MM.1S (cell line): ENCODE measurements at regions not wholly inside any gene's neighbourhood (a gene's known extent, or its start where the extent isn't known, plus 50 kb on each side); places are given as distances from the start of the nearest gene placed in this dataset.

Experiments
- DNase-seq: peaks from one replicate; pipeline ENCODE4 v3.0.0-alpha.2; 2015
- H2AFZ ChIP-seq: fragments of 300-600 bp; sonication (generic); 2 replicates; pipeline ENCODE4 v1.6.0; 2016; ENCODE audit warnings: antibody characterized with exemption, low read length
- H3F3A ChIP-seq: fragments of 300-600 bp; sonication (generic); 2 replicates; pipeline ENCODE4 v1.6.1; 2016; ENCODE audit warnings: mild to moderate bottlenecking, antibody characterized with exemption, low read length, moderate library complexity, mixed read lengths; ENCODE audit not compliant: insufficient read depth
- H3K27ac ChIP-seq: fragments of 300-600 bp; sonication (generic); 2 replicates; pipeline ENCODE4 v1.5.1; 2016; ENCODE audit warnings: mild to moderate bottlenecking, low read length
- H3K27me3 ChIP-seq: fragments of 300-600 bp; sonication (generic); replicated peaks from 2 replicates; pipeline ENCODE4 v1.6.0; 2016; ENCODE audit warnings: low read length; ENCODE audit not compliant: insufficient read depth
- H3K36me3 ChIP-seq: fragments of 300-600 bp; sonication (generic); replicated peaks from 2 replicates; pipeline ENCODE4 v1.6.1; 2016; ENCODE audit warnings: mild to moderate bottlenecking, low read length, mixed read lengths; ENCODE audit not compliant: insufficient read depth
- H3K4me1 ChIP-seq: fragments of 300-600 bp; sonication (generic); 2 replicates; pipeline ENCODE4 v1.6.1; 2016; ENCODE audit warnings: low read length, mixed read lengths
- H3K4me2 ChIP-seq: fragments of 300-600 bp; sonication (generic); 2 replicates; pipeline ENCODE4 v1.6.0; 2016; ENCODE audit warnings: low read depth, low read length
- H3K4me3 ChIP-seq: fragments of 300-600 bp; sonication (generic); 2 replicates; pipeline ENCODE4 v1.5.1; 2016; ENCODE audit warnings: low read length, mixed read lengths
- H3K79me2 ChIP-seq: fragments of 300-600 bp; sonication (generic); 2 replicates; pipeline ENCODE4 v1.6.1; 2016; ENCODE audit warnings: mixed run types, low read length, mixed read lengths
- H3K9ac ChIP-seq: fragments of 300-600 bp; sonication (generic); 2 replicates; pipeline ENCODE4 v1.6.1; 2016; ENCODE audit warnings: low read length, mixed read lengths
- H3K9me2 ChIP-seq: fragments of 300-600 bp; sonication (generic); replicated peaks from 2 replicates; pipeline ENCODE4 v1.6.1; 2016; ENCODE audit warnings: mild to moderate bottlenecking, low read length, mixed read lengths; ENCODE audit not compliant: insufficient read depth
- H3K9me3 ChIP-seq: fragments of 300-600 bp; sonication (generic); replicated peaks from 2 replicates; pipeline ENCODE4 v1.6.1; 2016; ENCODE audit warnings: mild to moderate bottlenecking, low read length, mixed read lengths; ENCODE audit not compliant: insufficient read depth
- H4K20me1 ChIP-seq: fragments of 300-600 bp; sonication (generic); 2 replicates; pipeline ENCODE4 v1.6.1; 2016; ENCODE audit warnings: mild to moderate bottlenecking, low read length, moderate library complexity, mixed read lengths; ENCODE audit not compliant: insufficient read depth
- CTCF ChIP-seq: fragments of 300-600 bp; sonication (generic); IDR thresholded peaks from 2 replicates; pipeline ENCODE4 v1.5.1; 2016; ENCODE audit warnings: antibody characterized with exemption, low read length, mixed read lengths
- EZH2 ChIP-seq: fragments of 300-600 bp; sonication (generic); optimal IDR thresholded peaks from 2 replicates; pipeline ENCODE3; 2017; ENCODE audit warnings: low read depth, mild to moderate bottlenecking, antibody characterized with exemption, low read length, mixed read lengths
- EZH2phosphoT487 ChIP-seq: fragments of 300-600 bp; sonication (generic); IDR thresholded peaks from 2 replicates; pipeline ENCODE4 v1.6.1; 2018; ENCODE audit warnings: antibody characterized with exemption, low read length

- Histone ChIP-seq H3K27ac (no peak overlapping the region), H3K9ac (no peak overlapping the region), H3K36me3 (no peaks in the 10 kb centered on the region), H3K4me2 (no peak overlapping the region), H3K9me3 (no peaks in the 10 kb centered on the region), H3K27me3 (no peaks in the 10 kb centered on the region), H3K4me3 (no peak overlapping the region), H3K9me2 (no peaks in the 10 kb centered on the region), H3F3A (no peaks in the 10 kb centered on the region), H2AFZ (no peak overlapping the region), H4K20me1 (no peaks in the 10 kb centered on the region), H3K79me2 (no peaks in the 10 kb centered on the region), H3K4me1 (no peaks in the 10 kb centered on the region)
- no peak for TF ChIP-seq CTCF
- no peak for TF ChIP-seq EZH2
- TF ChIP-seq EZH2phosphoT487, result no peak
- no peak for DNase-seq
Observed at GRCh38 chr4:38606587-38606905, 57.5 kb upstream of the KLF3 start.

- Histone ChIP-seq H3K9me3 (no peaks in the 10 kb centered on the region), H3K9me2 (no peaks in the 10 kb centered on the region), H3K9ac (no peak overlapping the region), H3K79me2 (no peaks in the 10 kb centered on the region), H3K27ac (no peak overlapping the region), H3K4me2 (no peak overlapping the region), H3K27me3 (no peaks in the 10 kb centered on the region), H3K4me3 (no peak overlapping the region), H2AFZ (no peak overlapping the region), H3K36me3 (no peaks in the 10 kb centered on the region), H3F3A (no peaks in the 10 kb centered on the region), H4K20me1 (no peaks in the 10 kb centered on the region), H3K4me1 (no peaks in the 10 kb centered on the region)
- DNase-seq, result no peak
- no peak for TF ChIP-seq CTCF
- TF ChIP-seq EZH2, result no peak
- no peak for TF ChIP-seq EZH2phosphoT487
Observed at GRCh38 chr4:38609614-38610013, 54.4 kb upstream of the KLF3 start.

- Histone ChIP-seq H3K9me2 (no peaks in the 10 kb centered on the region), H3K4me1 (no peaks in the 10 kb centered on the region), H4K20me1 (no peaks in the 10 kb centered on the region), H3F3A (no peaks in the 10 kb centered on the region), H3K9ac (no peak overlapping the region), H3K36me3 (no peaks in the 10 kb centered on the region), H3K4me2 (no peak overlapping the region), H3K27ac (no peak overlapping the region), H3K4me3 (no peak overlapping the region), H3K79me2 (no peaks in the 10 kb centered on the region), H3K9me3 (no peaks in the 10 kb centered on the region), H2AFZ (no peak overlapping the region), H3K27me3 (no peaks in the 10 kb centered on the region)
- TF ChIP-seq EZH2 (no peak), CTCF (no peak)
- DNase-seq, result no peak
Observed at GRCh38 chr4:38610521-38610920, 53.5 kb upstream of the KLF3 start.
